Ovary (tissue), 7 donors: ENCODE measurements at regions not wholly inside any gene's neighbourhood (a gene's known extent, or its start where the extent isn't known, plus 50 kb on each side); places are given as distances from the start of the nearest gene placed in this dataset.
"Not testable (repeated sequence)": the region's sequence is repeated elsewhere in the genome, so short reads cannot be mapped to it uniquely, and the experiment has no call there.

Experiments
- DNase-seq, 5 donors: peaks; one replicate each; pipeline ENCODE4 v3.0.0-alpha.2; 2019 to 2020
- H3K27ac ChIP-seq, 2 donors: fragments of 200-600 bp; one replicate each; pipeline versions ENCODE4 v1.5.1 to v1.8.0; 2019 to 2022
- H3K27me3 ChIP-seq: fragments of 200-600 bp; one replicate; pipeline ENCODE4 v1.8.0; 2022
- H3K36me3 ChIP-seq: fragments of 200-600 bp; sonication (generic); one replicate; pipeline ENCODE4 v1.5.1; 2019
- H3K4me1 ChIP-seq: one replicate; pipeline ENCODE4 v1.8.1; 2013; ENCODE audit warnings: mild to moderate bottlenecking, moderate library complexity; ENCODE audit not compliant: insufficient read depth
- H3K4me3 ChIP-seq: fragments of 200-600 bp; sonication (generic); one replicate; pipeline ENCODE4 v1.5.1; 2017
- H3K9me3 ChIP-seq, 2 donors: fragments of 200-600 bp in 1 of 2; sonication (generic) in 1 of 2; one replicate each; pipeline versions ENCODE4 v1.5.1 to v1.8.1; 2013 to 2019; ENCODE audit warnings: mild to moderate bottlenecking in 1 of 2, moderate library complexity in 1 of 2
- EP300 ChIP-seq: sonication (generic); formaldehyde crosslinking; IDR thresholded peaks from one replicate; pipeline ENCODE4 v1.6.1; 2017; ENCODE audit warnings: antibody characterized with exemption
- POLR2A ChIP-seq: fragments of 450-650 bp; IDR thresholded peaks from one replicate; pipeline ENCODE4 v1.6.1; 2017; ENCODE audit warnings: antibody characterized with exemption, mild to moderate bottlenecking, moderate library complexity
- WGBS, 3 donors: extraction: QIAGEN DNeasy Blood & Tissue Kit in 1 of 3; methylation state at CpG; one replicate each; pipeline versions ENCODE4 v1.1.5 to v1.1.7; 2013 to 2017; 5-methylcytosine and 5-hydroxymethylcytosine counted together
- intact Hi-C, 4 donors: fragments of 100-400 bp; cut with DNase I; formaldehyde crosslinking; loops; one replicate each; pipeline versions ENCODE4 v1.11.0 to v1.15.1; 2022 to 2023
- TF ChIP-seq, protein P1 (sequence below), 3 donors: fragments of 450-650 bp in 2 of 3; fragments of 200-600 bp in 1 of 3; IDR thresholded peaks; one replicate each; pipeline versions ENCODE4 v1.5.1 to v1.8.0; 2016 to 2022; ENCODE audit warnings: antibody characterized with exemption in 3 of 3, mild to moderate bottlenecking in 1 of 3
- donor health status: DM: no; HTN: no; CAD: no; lungs with moderate emphysema.
- donor health status: DM: no; HTN: no; CAD: no.
- donor health status: Bipolar disorder and iron deficiency.
- donor health status: DM: no; HTN: no; CAD: no.
- donor health status: DM: yes; HTN: yes; CAD: no.

GRCh38 chr16:66085651-66086050, 280.8 kb upstream of the CDH5 start:
- Histone ChIP-seq H3K9me3 (no peaks in the 10 kb centered on the region), H3K4me1 (no peaks in the 10 kb centered on the region), H3K4me3 (no peak overlapping the region), H3K36me3 (no peaks in the 10 kb centered on the region), H3K27ac (no peak overlapping the region), H3K27me3 (no peaks in the 10 kb centered on the region)
- WGBS, 3 donors = 94 to 96% (median 95%) methylated on average over 5 of the region's 5 CpGs
- intact Hi-C loops = loop anchor here in 1 of 4 donors (5.0 kb wide), 1 partner anchor 1168 kb away; no protein-coding TSS in a partner anchor
- no peak for DNase-seq
- TF ChIP-seq POLR2A = no peak
- no peak for TF ChIP-seq EP300
- TF ChIP-seq, protein P1, sequence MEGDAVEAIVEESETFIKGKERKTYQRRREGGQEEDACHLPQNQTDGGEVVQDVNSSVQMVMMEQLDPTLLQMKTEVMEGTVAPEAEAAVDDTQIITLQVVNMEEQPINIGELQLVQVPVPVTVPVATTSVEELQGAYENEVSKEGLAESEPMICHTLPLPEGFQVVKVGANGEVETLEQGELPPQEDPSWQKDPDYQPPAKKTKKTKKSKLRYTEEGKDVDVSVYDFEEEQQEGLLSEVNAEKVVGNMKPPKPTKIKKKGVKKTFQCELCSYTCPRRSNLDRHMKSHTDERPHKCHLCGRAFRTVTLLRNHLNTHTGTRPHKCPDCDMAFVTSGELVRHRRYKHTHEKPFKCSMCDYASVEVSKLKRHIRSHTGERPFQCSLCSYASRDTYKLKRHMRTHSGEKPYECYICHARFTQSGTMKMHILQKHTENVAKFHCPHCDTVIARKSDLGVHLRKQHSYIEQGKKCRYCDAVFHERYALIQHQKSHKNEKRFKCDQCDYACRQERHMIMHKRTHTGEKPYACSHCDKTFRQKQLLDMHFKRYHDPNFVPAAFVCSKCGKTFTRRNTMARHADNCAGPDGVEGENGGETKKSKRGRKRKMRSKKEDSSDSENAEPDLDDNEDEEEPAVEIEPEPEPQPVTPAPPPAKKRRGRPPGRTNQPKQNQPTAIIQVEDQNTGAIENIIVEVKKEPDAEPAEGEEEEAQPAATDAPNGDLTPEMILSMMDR (IDR thresholded peaks at IDR 0.05) = no peak

DNA sequence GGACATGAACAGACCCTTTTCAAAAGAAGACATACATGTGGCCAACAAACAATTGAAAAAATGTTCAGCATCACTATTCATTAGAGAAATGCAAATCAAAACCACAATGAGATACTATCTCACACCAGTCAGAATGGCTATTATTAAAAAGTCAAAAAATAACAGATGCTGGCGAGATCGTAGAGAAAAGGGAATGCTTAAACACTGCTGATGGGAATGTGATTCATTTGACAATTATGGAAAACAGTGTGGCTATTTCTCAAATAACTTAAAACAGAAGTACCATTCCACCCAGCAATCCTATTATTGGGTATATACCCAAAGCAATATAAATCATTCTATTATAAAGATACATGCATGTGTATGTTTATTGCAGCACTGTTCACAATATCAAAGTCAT, 281.8 kb upstream of the CDH5 start:
- H3K27me3 ChIP-seq, H3K4me3 ChIP-seq, H3K27ac ChIP-seq, H3K36me3 ChIP-seq, H3K9me3 ChIP-seq, DNase-seq, H3K4me1 ChIP-seq: not testable (repeated sequence)
- WGBS, 3 donors = 85 to 94% (median 90%) methylated on average over 2 of the region's 2 CpGs
- intact Hi-C loops = loop anchor here in 1 of 4 donors (5.0 kb wide), 1 partner anchor 1167 kb away; no protein-coding TSS in a partner anchor

GRCh38 chr16:66084306-66084705, 282.2 kb upstream of the CDH5 start:
- no peaks in the 10 kb centered on the region for H3K27me3 ChIP-seq
- no peak overlapping the region for H3K27ac ChIP-seq
- intact Hi-C loops = no loop called here
- WGBS, 3 donors = 62 to 67% (median 65%) methylated on average over 1 of the region's 1 CpG
- TF ChIP-seq POLR2A (no peak), EP300 (no peak)
- TF ChIP-seq, protein P1 (IDR thresholded peaks at IDR 0.05) = no peak
- no peaks in the 10 kb centered on the region for H3K9me3 ChIP-seq
- H3K36me3 ChIP-seq = no peaks in the 10 kb centered on the region
- no peak for DNase-seq
- no peak overlapping the region for H3K4me3 ChIP-seq
- no peaks in the 10 kb centered on the region for H3K4me1 ChIP-seq

- intact Hi-C loops = no loop called here
- H3K9me3 ChIP-seq = no peaks in the 10 kb centered on the region
These were observed 283.3 kb upstream of the CDH5 start for GRCh38 chr16:66083171-66083570.

DNA sequence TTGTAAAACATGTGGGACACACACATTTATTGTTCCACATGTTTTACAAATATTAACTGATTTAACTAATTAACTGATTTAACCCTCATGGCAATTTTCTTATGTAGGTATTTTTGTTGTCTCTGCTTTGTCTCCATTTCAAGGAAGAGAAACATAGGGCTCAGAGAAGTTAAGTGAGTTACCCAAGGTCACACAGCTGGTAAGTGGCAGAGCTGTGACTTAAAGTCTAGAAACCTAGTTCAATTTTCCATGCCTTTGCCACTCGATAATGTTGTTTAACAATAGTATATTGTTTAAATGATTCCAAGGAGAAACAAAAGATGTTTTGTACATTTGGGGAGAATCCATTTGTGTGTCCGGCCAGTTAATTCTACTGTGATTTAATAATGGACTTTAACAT, 284.1 kb upstream of the CDH5 start:
- no peak overlapping the region for H3K27ac ChIP-seq
- intact Hi-C loops = no loop called here
- TF ChIP-seq POLR2A (no peak), EP300 (no peak)
- TF ChIP-seq, protein P1 (IDR thresholded peaks at IDR 0.05) = no peak
- H3K36me3 ChIP-seq = no peaks in the 10 kb centered on the region
- 48 to 79% (median 70%) methylated on average over 2 of the region's 2 CpGs for WGBS, 3 donors
- no peak overlapping the region for H3K4me3 ChIP-seq
- DNase-seq = no peak
- H3K4me1 ChIP-seq = no peaks in the 10 kb centered on the region
- no peaks in the 10 kb centered on the region for H3K9me3 ChIP-seq
- no peaks in the 10 kb centered on the region for H3K27me3 ChIP-seq

More at GRCh38 chr16:66083171-66083570, 283.3 kb upstream of the CDH5 start:
- H3K27me3 ChIP-seq = no peaks in the 10 kb centered on the region
- no peak overlapping the region for H3K4me3 ChIP-seq
- H3K27ac ChIP-seq = no peak overlapping the region
- no peak for TF ChIP-seq POLR2A
- no peak for TF ChIP-seq EP300
- TF ChIP-seq, protein P1 (IDR thresholded peaks at IDR 0.05) = no peak
- DNase-seq = no peak
- H3K4me1 ChIP-seq = no peaks in the 10 kb centered on the region
- 98 to 100% (median 98%) methylated on average over 1 of the region's 1 CpG for WGBS, 3 donors
- no peaks in the 10 kb centered on the region for H3K36me3 ChIP-seq
